SK-N-SH treated with all-trans-retinoic acid at 6 μM for 48 hours (cell line): ENCODE measurements at regions not wholly inside any gene's neighbourhood (a gene's known extent, or its start where the extent isn't known, plus 50 kb on each side); places are given as distances from the start of the nearest gene placed in this dataset.

Experiments
- ISL1 ChIP-seq: fragments of 250-450 bp; sonication (Bioruptor Pico); IDR thresholded peaks from 2 replicates; pipeline ENCODE4 v2.1.2; 2022; ENCODE audit warnings: mild to moderate bottlenecking, moderate library complexity
- RARB ChIP-seq: fragments of 250-450 bp; sonication (Bioruptor Pico); IDR thresholded peaks from 2 replicates; pipeline ENCODE4 v1.8.0; 2021; ENCODE audit warnings: mild to moderate bottlenecking, moderate library complexity
- TCF4 ChIP-seq: fragments of 250-450 bp; sonication (Bioruptor Pico); IDR thresholded peaks from 2 replicates; pipeline ENCODE4 v1.8.0; 2021; ENCODE audit warnings: mild to moderate bottlenecking, moderate library complexity, borderline replicate concordance
- ZFP3 ChIP-seq: fragments of 250-450 bp; sonication (Bioruptor Pico); IDR thresholded peaks from 2 replicates; pipeline ENCODE4 v1.5.0; 2020; ENCODE audit warnings: mild to moderate bottlenecking, moderate library complexity
- TF ChIP-seq, protein P1 (sequence below): fragments of 250-450 bp; sonication (Bioruptor Pico); IDR thresholded peaks from 2 replicates; pipeline ENCODE4 v1.8.0; 2021; ENCODE audit warnings: low read depth, mild to moderate bottlenecking, moderate library complexity, borderline replicate concordance
- TF ChIP-seq, protein P2 (sequence below): fragments of 250-450 bp; sonication (Bioruptor Pico); IDR thresholded peaks from 2 replicates; pipeline ENCODE4 v1.8.0; 2020; ENCODE audit warnings: mild to moderate bottlenecking, moderate library complexity, borderline replicate concordance

DNA sequence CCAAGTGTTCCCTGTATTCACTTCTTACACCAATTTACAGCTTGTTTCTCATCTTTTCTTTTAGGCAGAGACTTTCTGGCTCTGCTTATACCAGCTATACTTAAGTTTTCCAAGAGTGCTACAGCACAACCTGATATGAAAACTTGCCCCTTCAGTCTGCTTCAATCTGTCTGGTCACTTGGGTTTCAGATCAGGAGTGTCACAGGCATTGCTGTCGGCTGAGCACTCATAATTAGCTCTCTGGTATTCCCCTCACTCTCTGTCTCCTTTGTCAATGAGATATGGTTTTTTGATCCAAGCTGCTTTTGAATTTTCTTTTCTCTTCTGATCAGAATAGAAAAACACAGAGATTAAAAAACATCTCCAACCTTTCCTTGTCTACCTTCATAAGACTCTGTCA is 194.9 kb upstream of the UMPS start:
- TF ChIP-seq, protein P1, sequence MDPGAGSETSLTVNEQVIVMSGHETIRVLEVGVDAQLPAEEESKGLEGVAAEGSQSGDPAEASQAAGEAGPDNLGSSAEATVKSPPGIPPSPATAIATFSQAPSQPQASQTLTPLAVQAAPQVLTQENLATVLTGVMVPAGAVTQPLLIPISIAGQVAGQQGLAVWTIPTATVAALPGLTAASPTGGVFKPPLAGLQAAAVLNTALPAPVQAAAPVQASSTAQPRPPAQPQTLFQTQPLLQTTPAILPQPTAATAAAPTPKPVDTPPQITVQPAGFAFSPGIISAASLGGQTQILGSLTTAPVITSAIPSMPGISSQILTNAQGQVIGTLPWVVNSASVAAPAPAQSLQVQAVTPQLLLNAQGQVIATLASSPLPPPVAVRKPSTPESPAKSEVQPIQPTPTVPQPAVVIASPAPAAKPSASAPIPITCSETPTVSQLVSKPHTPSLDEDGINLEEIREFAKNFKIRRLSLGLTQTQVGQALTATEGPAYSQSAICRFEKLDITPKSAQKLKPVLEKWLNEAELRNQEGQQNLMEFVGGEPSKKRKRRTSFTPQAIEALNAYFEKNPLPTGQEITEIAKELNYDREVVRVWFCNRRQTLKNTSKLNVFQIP (CRISPR knock-in tag), result no peak
- TF ChIP-seq TCF4 (CRISPR knock-in tag) (no peak), RARB (CRISPR knock-in tag) (no peak), ZFP3 (CRISPR knock-in tag) (no peak), ISL1 (CRISPR knock-in tag) (no peak)
- TF ChIP-seq, protein P2, sequence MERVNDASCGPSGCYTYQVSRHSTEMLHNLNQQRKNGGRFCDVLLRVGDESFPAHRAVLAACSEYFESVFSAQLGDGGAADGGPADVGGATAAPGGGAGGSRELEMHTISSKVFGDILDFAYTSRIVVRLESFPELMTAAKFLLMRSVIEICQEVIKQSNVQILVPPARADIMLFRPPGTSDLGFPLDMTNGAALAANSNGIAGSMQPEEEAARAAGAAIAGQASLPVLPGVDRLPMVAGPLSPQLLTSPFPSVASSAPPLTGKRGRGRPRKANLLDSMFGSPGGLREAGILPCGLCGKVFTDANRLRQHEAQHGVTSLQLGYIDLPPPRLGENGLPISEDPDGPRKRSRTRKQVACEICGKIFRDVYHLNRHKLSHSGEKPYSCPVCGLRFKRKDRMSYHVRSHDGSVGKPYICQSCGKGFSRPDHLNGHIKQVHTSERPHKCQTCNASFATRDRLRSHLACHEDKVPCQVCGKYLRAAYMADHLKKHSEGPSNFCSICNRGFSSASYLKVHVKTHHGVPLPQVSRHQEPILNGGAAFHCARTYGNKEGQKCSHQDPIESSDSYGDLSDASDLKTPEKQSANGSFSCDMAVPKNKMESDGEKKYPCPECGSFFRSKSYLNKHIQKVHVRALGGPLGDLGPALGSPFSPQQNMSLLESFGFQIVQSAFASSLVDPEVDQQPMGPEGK (CRISPR knock-in tag), result no peak
